ENCODE measurements at regions not wholly inside any gene's neighbourhood (a gene's known extent, or its start where the extent isn't known, plus 50 kb on each side); places are given as distances from the start of the nearest gene placed in this dataset.

DNA sequence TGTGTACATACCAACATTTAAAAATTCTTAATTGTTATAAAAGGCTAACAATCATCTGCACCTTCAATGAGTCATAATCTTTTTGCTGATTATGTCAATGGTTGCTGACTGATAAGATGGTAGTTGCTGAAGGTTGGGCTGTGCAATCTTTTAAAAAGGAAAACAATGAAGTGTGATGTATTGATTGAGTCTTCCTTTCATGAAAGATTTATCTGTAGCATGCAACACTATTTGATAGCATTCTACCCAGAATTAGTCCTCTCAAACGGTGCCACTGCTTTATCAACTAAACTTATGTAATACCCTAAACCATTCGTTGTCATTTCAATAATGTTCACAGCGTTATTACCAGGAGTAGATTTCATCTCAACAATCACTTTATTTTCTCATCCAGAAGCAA, 2360.6 kb downstream of the PCDH9 start:
- no peak for TF ChIP-seq POLR2A (IDR thresholded peaks at IDR 0.05)
- TF ChIP-seq, protein P1, sequence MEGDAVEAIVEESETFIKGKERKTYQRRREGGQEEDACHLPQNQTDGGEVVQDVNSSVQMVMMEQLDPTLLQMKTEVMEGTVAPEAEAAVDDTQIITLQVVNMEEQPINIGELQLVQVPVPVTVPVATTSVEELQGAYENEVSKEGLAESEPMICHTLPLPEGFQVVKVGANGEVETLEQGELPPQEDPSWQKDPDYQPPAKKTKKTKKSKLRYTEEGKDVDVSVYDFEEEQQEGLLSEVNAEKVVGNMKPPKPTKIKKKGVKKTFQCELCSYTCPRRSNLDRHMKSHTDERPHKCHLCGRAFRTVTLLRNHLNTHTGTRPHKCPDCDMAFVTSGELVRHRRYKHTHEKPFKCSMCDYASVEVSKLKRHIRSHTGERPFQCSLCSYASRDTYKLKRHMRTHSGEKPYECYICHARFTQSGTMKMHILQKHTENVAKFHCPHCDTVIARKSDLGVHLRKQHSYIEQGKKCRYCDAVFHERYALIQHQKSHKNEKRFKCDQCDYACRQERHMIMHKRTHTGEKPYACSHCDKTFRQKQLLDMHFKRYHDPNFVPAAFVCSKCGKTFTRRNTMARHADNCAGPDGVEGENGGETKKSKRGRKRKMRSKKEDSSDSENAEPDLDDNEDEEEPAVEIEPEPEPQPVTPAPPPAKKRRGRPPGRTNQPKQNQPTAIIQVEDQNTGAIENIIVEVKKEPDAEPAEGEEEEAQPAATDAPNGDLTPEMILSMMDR (IDR thresholded peaks at IDR 0.05): no peak
